ENCODE measurements at regions not wholly inside any gene's neighbourhood (a gene's known extent, or its start where the extent isn't known, plus 50 kb on each side); places are given as distances from the start of the nearest gene placed in this dataset.

DNA sequence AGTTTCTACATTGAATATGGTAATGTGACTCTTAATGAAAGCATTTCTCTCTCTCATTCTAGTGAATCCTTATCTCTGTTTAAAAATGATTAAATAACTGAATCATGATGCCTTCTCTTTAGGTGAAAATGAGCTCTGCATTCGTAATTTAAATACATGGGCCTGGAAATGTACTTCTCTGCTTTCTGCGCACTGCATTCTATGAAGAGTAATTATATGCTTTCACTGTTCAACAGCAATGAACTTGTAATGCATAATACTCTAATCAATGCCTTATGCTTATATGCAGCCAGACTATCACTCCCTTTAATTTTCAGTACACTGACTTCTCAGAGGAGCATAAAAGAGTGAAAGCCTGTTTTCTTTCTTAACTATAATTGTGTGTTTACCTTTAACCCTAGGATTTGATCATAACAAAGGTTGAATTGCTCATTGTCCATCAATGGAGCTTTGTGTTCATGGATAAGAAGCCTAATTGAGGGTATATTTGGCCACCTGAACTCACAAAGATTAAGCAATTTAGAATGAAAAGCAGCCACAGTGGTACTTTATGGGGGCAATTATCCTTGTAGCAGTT, 330.8 kb upstream of the PDZRN3 start:
- no peak overlapping the region for H3K27ac ChIP-seq
- no peaks in the 10 kb centered on the region for H3K9me3 ChIP-seq
- 59 to 63% methylated on average over 2 of the region's 2 CpGs for WGBS, 2 donors
- H3K4me3 ChIP-seq, result no peak overlapping the region
- no peaks in the 10 kb centered on the region for H3K36me3 ChIP-seq
- intact Hi-C loops (cut with DNase I), result no loop called here
- H3K27me3 ChIP-seq, result no peaks in the 10 kb centered on the region
- no peak for TF ChIP-seq CTCF (IDR thresholded peaks at IDR 0.05)
- no peak for TF ChIP-seq POLR2A (IDR thresholded peaks at IDR 0.05)
- DNase-seq, result no peak
- H3K4me1 ChIP-seq, result no peaks in the 10 kb centered on the region

DNA sequence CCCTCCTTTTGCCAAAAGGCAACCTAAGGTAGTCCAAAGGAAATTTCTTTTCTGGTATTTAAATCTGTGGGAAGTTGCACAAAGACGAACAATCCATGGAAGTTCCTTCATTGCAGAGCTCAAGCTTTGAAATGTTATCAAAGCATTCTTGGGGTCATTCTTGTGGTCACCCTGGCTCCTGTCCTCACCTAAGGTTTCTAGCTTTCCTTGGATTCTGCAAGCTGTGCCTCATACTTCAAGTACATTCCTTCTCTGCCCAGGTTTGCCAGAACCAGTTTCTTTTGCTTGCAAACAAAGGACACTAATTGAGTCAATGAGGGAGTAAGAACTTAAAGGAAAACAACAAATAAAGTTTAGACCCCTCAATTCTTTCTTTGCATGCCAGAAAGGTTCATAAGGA, 329.8 kb upstream of the PDZRN3 start:
- no peak for DNase-seq
- intact Hi-C loops (cut with DNase I), result no loop called here
- TF ChIP-seq POLR2A (IDR thresholded peaks at IDR 0.05) (no peak), CTCF (IDR thresholded peaks at IDR 0.05) (no peak)
- Histone ChIP-seq H3K4me1 (no peaks in the 10 kb centered on the region), H3K27ac (no peak overlapping the region), H3K27me3 (no peaks in the 10 kb centered on the region), H3K9me3 (no peaks in the 10 kb centered on the region), H3K4me3 (no peak overlapping the region), H3K36me3 (no peaks in the 10 kb centered on the region)
- 55 to 71% methylated on average over 1 of the region's 1 CpG for WGBS, 2 donors

- TF ChIP-seq POLR2A (IDR thresholded peaks at IDR 0.05) (no peak), CTCF (IDR thresholded peaks at IDR 0.05) (no peak)
- intact Hi-C loops (cut with DNase I), result no loop called here
- DNase-seq, result no peak
- Histone ChIP-seq H3K9me3 (no peaks in the 10 kb centered on the region), H3K27me3 (no peaks in the 10 kb centered on the region), H3K4me3 (no peak overlapping the region), H3K27ac (no peak overlapping the region), H3K4me1 (no peaks in the 10 kb centered on the region), H3K36me3 (no peaks in the 10 kb centered on the region)
- 67 to 69% methylated on average over 1 of the region's 1 CpG for WGBS, 2 donors
Measured at GRCh38 chr3:73952781-73953180, 328.0 kb upstream of the PDZRN3 start.

- TF ChIP-seq CTCF (IDR thresholded peaks at IDR 0.05) (no peak), POLR2A (IDR thresholded peaks at IDR 0.05) (no peak)
Measured at GRCh38 chr3:73950865-73951558, 326.3 kb upstream of the PDZRN3 start.

DNA sequence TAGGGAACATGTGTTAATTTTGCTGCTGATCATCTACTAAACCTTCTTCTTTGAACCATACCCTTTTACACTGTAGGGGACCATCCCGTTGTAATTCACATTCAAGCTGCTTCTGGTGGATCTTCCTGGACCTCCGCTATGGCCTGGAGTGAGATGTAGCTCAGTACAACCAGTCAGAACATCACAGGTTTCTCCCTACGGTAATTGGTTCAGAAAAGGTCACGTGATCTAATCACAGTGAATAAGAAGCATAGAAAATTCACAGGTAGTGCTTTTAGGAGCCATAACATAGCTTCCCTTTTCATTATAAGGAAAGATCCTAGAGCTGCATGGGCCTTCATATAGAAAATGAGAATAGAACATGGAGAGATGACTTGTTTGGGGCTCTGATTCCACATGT, 320.8 kb upstream of the PDZRN3 start:
- no peaks in the 10 kb centered on the region for H3K36me3 ChIP-seq
- DNase-seq, result no peak
- H3K9me3 ChIP-seq, result no peaks in the 10 kb centered on the region
- intact Hi-C loops (cut with DNase I), result no loop called here
- no peaks in the 10 kb centered on the region for H3K4me1 ChIP-seq
- TF ChIP-seq POLR2A (IDR thresholded peaks at IDR 0.05) (no peak), CTCF (IDR thresholded peaks at IDR 0.05) (no peak)
- no peak overlapping the region for H3K27ac ChIP-seq
- H3K4me3 ChIP-seq, result no peak overlapping the region
- no peaks in the 10 kb centered on the region for H3K27me3 ChIP-seq
- WGBS, 2 donors, result 76% methylated on average over 4 of the region's 4 CpGs

More at GRCh38 chr3:73950865-73951558, 326.3 kb upstream of the PDZRN3 start:
- H3K27me3 ChIP-seq, result no peaks in the 10 kb centered on the region
- H3K4me3 ChIP-seq, result no peak overlapping the region
- intact Hi-C loops (cut with DNase I), result no loop called here
- 42 to 63% methylated on average over 2 to 4 of the region's 4 CpGs for WGBS, 2 donors
- H3K27ac ChIP-seq, result no peak overlapping the region
- H3K9me3 ChIP-seq, result no peaks in the 10 kb centered on the region
- H3K4me1 ChIP-seq, result no peaks in the 10 kb centered on the region
- H3K36me3 ChIP-seq, result no peaks in the 10 kb centered on the region
- no peak for DNase-seq

Data from esophagus squamous epithelium (tissue), 5 donors.